Common myeloid progenitor, CD34-positive (primary cell): ENCODE measurements at regions not wholly inside any gene's neighbourhood (a gene's known extent, or its start where the extent isn't known, plus 50 kb on each side); places are given as distances from the start of the nearest gene placed in this dataset.

Experiments
- CTCF ChIA-PET: fragments of 350-600 bp; sonication (Branson Sonifier 250); formaldehyde crosslinking; loops from one replicate; lab custom pipeline; 2021; ENCODE audit warnings: antibody characterized with exemption; lab: Charles Lee
- POLR2A ChIA-PET: fragments of 350-600 bp; sonication (Branson Sonifier 250); formaldehyde crosslinking; loops from one replicate; lab custom pipeline; 2021; ENCODE audit warnings: antibody characterized with exemption; lab: Charles Lee
- DNase-seq, 3 donors: peaks; one replicate each; pipeline versions ENCODE4 v3.0.0 to v3.0.0-alpha.2; 2013
- H3K27ac ChIP-seq, 2 experiments: 1 replicate in 1 of 2; 2 replicates in 1 of 2; pipeline ENCODE4 v1.7.0; 2013; ENCODE audit warnings: inconsistent platforms in 2 of 2, low read length in 2 of 2, mild to moderate bottlenecking in 2 of 2, low read depth in 1 of 2, moderate library complexity in 1 of 2; ENCODE audit not compliant: severe bottlenecking in 2 of 2, insufficient read depth in 1 of 2, poor library complexity in 1 of 2
- H3K27me3 ChIP-seq, 5 experiments: replicated peaks in 2 of 5; 1 replicate in 3 of 5; 2 replicates in 2 of 5; pipeline versions ENCODE4 v1.6.1 to v1.7.0; 2013; ENCODE audit warnings: low read length in 4 of 5, mild to moderate bottlenecking in 2 of 5, moderate library complexity in 2 of 5, inconsistent platforms in 1 of 5; ENCODE audit not compliant: insufficient read depth in 5 of 5, control insufficient read depth in 4 of 5
- H3K36me3 ChIP-seq, 4 experiments: 1 replicate in 2 of 4; 2 replicates in 2 of 4; pipeline versions ENCODE4 v1.6.1 to v1.7.0; 2013; ENCODE audit warnings: low read length in 3 of 4, control low read depth in 1 of 4, mild to moderate bottlenecking in 1 of 4; ENCODE audit not compliant: control insufficient read depth in 4 of 4, insufficient read depth in 4 of 4
- H3K4me1 ChIP-seq, 4 experiments: 1 replicate in 3 of 4; 2 replicates in 1 of 4; pipeline versions ENCODE4 v1.6.1 to v1.7.1; 2013; ENCODE audit warnings: low read length in 3 of 4, mild to moderate bottlenecking in 3 of 4, control low read depth in 1 of 4, inconsistent platforms in 1 of 4, moderate library complexity in 1 of 4; ENCODE audit not compliant: control insufficient read depth in 4 of 4, insufficient read depth in 4 of 4; ENCODE audit errors: control extremely low read depth in 1 of 4
- H3K4me3 ChIP-seq, 7 experiments: 1 replicate in 4 of 7; 2 replicates in 3 of 7; pipeline versions ENCODE4 v1.5.1 to v1.7.0; 2013; ENCODE audit warnings: mild to moderate bottlenecking in 7 of 7, low read length in 6 of 7, moderate library complexity in 6 of 7, inconsistent platforms in 2 of 7, low read depth in 2 of 7, control low read depth in 1 of 7; ENCODE audit not compliant: insufficient read depth in 4 of 7, control insufficient read depth in 1 of 7; ENCODE audit errors: extremely low read depth in 1 of 7
- H3K9me3 ChIP-seq, 5 experiments: 1 replicate in 4 of 5; 2 replicates in 1 of 5; pipeline versions ENCODE4 v1.6.1 to v1.7.1; 2013; ENCODE audit warnings: low read length in 4 of 5, mild to moderate bottlenecking in 2 of 5, inconsistent platforms in 1 of 5, low read depth in 1 of 5, moderate library complexity in 1 of 5; ENCODE audit not compliant: control insufficient read depth in 4 of 5, insufficient read depth in 2 of 5; ENCODE audit errors: control extremely low read depth in 1 of 5
- WGBS: methylation state at CpG from one replicate; pipeline ENCODE4 v1.1.5; 2013; ENCODE audit not compliant: insufficient coverage; 5-methylcytosine and 5-hydroxymethylcytosine counted together

GRCh38 chr3:193779933-193780332, 186.9 kb downstream of the OPA1 start:
- 38% methylated on average over 3 of the region's 6 CpGs for WGBS
- no peak for DNase-seq
- ChIA-PET CTCF (interaction anchor here (0.8 to 4.7 kb wide), 27 partner anchors 9 to 623 kb away, joined by 3 to 55 read pairs (median 4); partner anchors contain the start of gene HES1), POLR2A (no interaction called here)
- Histone ChIP-seq H3K4me3 (no peak overlapping the region), H3K4me1 (peaks cover 0 to 5% (median under 1%) of the 10 kb centered on the region in 4 experiments), H3K9me3 (no peaks in the 10 kb centered on the region), H3K27me3 (peaks cover 0 to 72% (median 38%) of the 10 kb centered on the region in 5 experiments), H3K36me3 (no peaks in the 10 kb centered on the region), H3K27ac (no peak overlapping the region)

GRCh38 chr3:193780397-193780796, 187.4 kb downstream of the OPA1 start:
- DNase-seq: no peak
- H3K4me1 ChIP-seq: peaks cover 0 to 5% (median 0%) of the 10 kb centered on the region in 4 experiments
- ChIA-PET CTCF (interaction anchor here (0.6 to 4.7 kb wide), 38 partner anchors 10 to 623 kb away, joined by 3 to 55 read pairs (median 4); partner anchors contain the start of gene HES1), POLR2A (interaction anchor here (1.1 to 1.3 kb wide), 3 partner anchors 357 to 533 kb away, joined by 3 to 4 read pairs (median 4); no protein-coding TSS in a partner anchor)
- WGBS: 77% methylated on average over 6 of the region's 8 CpGs
- H3K27me3 ChIP-seq: peaks cover 0 to 68% (median 37%) of the 10 kb centered on the region in 5 experiments
- H3K9me3 ChIP-seq: no peaks in the 10 kb centered on the region
- H3K27ac ChIP-seq: no peak overlapping the region
- no peaks in the 10 kb centered on the region for H3K36me3 ChIP-seq
- H3K4me3 ChIP-seq: no peak overlapping the region

GRCh38 chr3:193780810-193781478, 187.9 kb downstream of the OPA1 start:
- 49% methylated on average over 9 of the region's 11 CpGs for WGBS
- no peak overlapping the region for H3K27ac ChIP-seq
- peak; percentile 43 to 65 (median 56) for DNase-seq
- peaks cover 0 to 65% (median 33%) of the 10 kb centered on the region in 5 experiments for H3K27me3 ChIP-seq
- H3K4me1 ChIP-seq: peaks cover 0 to 5% (median 0%) of the 10 kb centered on the region in 4 experiments
- CTCF ChIA-PET: interaction anchor here (0.6 to 4.7 kb wide), 42 partner anchors 10 to 622 kb away, joined by 3 to 55 read pairs (median 4); partner anchors contain the start of gene HES1
- no peak overlapping the region for H3K4me3 ChIP-seq
- POLR2A ChIA-PET: interaction anchor here (0.7 to 1.3 kb wide), 4 partner anchors 324 to 532 kb away, joined by 3 to 4 read pairs (median 4); no protein-coding TSS in a partner anchor
- no peaks in the 10 kb centered on the region for H3K9me3 ChIP-seq
- H3K36me3 ChIP-seq: no peaks in the 10 kb centered on the region

GRCh38 chr3:193782276-193782647, 189.3 kb downstream of the OPA1 start:
- peaks cover 0 to 5% (median 0%) of the 10 kb centered on the region in 4 experiments for H3K4me1 ChIP-seq
- no peak overlapping the region for H3K4me3 ChIP-seq
- CTCF ChIA-PET: interaction anchor here (1.1 to 4.7 kb wide), 8 partner anchors 12 to 541 kb away, joined by 3 to 55 read pairs (median 8); no protein-coding TSS in a partner anchor
- H3K27me3 ChIP-seq: peaks cover 0 to 56% (median 29%) of the 10 kb centered on the region in 5 experiments
- no peaks in the 10 kb centered on the region for H3K36me3 ChIP-seq
- no peaks in the 10 kb centered on the region for H3K9me3 ChIP-seq
- WGBS: 73% methylated on average over 5 of the region's 9 CpGs
- no peak overlapping the region for H3K27ac ChIP-seq
- no peak for DNase-seq
- POLR2A ChIA-PET: no interaction called here

- 94% methylated on average over 3 of the region's 3 CpGs for WGBS
- Histone ChIP-seq H3K4me3 (no peak overlapping the region), H3K27ac (no peak overlapping the region), H3K9me3 (no peaks in the 10 kb centered on the region), H3K4me1 (peaks cover 0 to 5% (median 0%) of the 10 kb centered on the region in 4 experiments), H3K36me3 (no peaks in the 10 kb centered on the region), H3K27me3 (peaks cover 0 to 56% (median 29%) of the 10 kb centered on the region in 5 experiments)
- no peak for DNase-seq
- CTCF ChIA-PET: interaction anchor here (1.1 to 4.7 kb wide), 4 partner anchors 18 to 541 kb away, joined by 3 to 55 read pairs (median 6); no protein-coding TSS in a partner anchor
- POLR2A ChIA-PET: no interaction called here
Observed at GRCh38 chr3:193782747-193783146, 189.7 kb downstream of the OPA1 start.

- WGBS: 100% methylated on average over 3 of the region's 5 CpGs
- Histone ChIP-seq H3K27me3 (peaks cover 0 to 54% (median 29%) of the 10 kb centered on the region in 5 experiments), H3K27ac (no peak overlapping the region), H3K4me1 (peaks cover 0 to 5% (median under 1%) of the 10 kb centered on the region in 4 experiments), H3K4me3 (no peak overlapping the region), H3K9me3 (no peaks in the 10 kb centered on the region), H3K36me3 (no peaks in the 10 kb centered on the region)
- POLR2A ChIA-PET: interaction anchor here (0.6 kb wide), 1 partner anchor 64 kb away, joined by 3 read pairs; no protein-coding TSS in a partner anchor
- CTCF ChIA-PET: interaction anchor here (1.1 to 3.6 kb wide), 6 partner anchors 17 to 533 kb away, joined by 3 to 24 read pairs (median 4); partner anchors contain the start of gene HES1
- no peak for DNase-seq
Observed at GRCh38 chr3:193783166-193783896, 190.3 kb downstream of the OPA1 start.
